ENCODE measurements at regions not wholly inside any gene's neighbourhood (a gene's known extent, or its start where the extent isn't known, plus 50 kb on each side); places are given as distances from the start of the nearest gene placed in this dataset.

GRCh38 chr2:100655446-100655845, 92.7 kb downstream of the PDCL3 start:
- TF ChIP-seq POLR2A (IDR thresholded peaks at IDR 0.05; ENCODE audit: low read depth, low read length): no peak
- no peak for TF ChIP-seq POLR2AphosphoS5 (IDR thresholded peaks at IDR 0.05; ENCODE audit: low read depth, low read length)
